Panc1 (cell line): ENCODE measurements at regions not wholly inside any gene's neighbourhood (a gene's known extent, or its start where the extent isn't known, plus 50 kb on each side); places are given as distances from the start of the nearest gene placed in this dataset.

ENCODE experiments used
- ATAC-seq: fragments of 200-7000 bp; cut with Tn5 transposase; 2 replicates; pipeline ENCODE4 v1.9.1; 2020; ENCODE audit warnings: mild to moderate bottlenecking, moderate library complexity
- BruUV-seq: library from RNA; stranded (reverse); fragments of 400-500 nt; replicated peaks from 2 replicates; lab custom pipeline; 2021; lab: Mats Ljungman, UMichigan
- CTCF ChIA-PET: fragments of 300-600 bp; sonication (Branson Sonifier 250); formaldehyde crosslinking; loops from one replicate; lab custom pipeline; 2022; ENCODE audit warnings: antibody characterized with exemption; lab: Charles Lee
- POLR2A ChIA-PET: fragments of 300-600 bp; sonication (Branson Sonifier 250); formaldehyde crosslinking; loops from one replicate; lab custom pipeline; 2022; ENCODE audit warnings: antibody characterized with exemption; lab: Charles Lee
- DNase-seq: peaks from one replicate; pipeline ENCODE4 v3.0.0-alpha.2; 2010; ENCODE audit warnings: low read depth, low spot score
- H3K27ac ChIP-seq: 2 replicates; pipeline ENCODE4 v1.5.1; 2011; ENCODE audit warnings: mild to moderate bottlenecking, low read length, inconsistent platforms
- H3K27me3 ChIP-seq: fragments of 200-500 bp; sonication (Bioruptor generic); 2 replicates; pipeline ENCODE4 v1.6.0; 2014; ENCODE audit warnings: low read length, inconsistent platforms; ENCODE audit not compliant: control insufficient read depth, insufficient read depth
- H3K36me3 ChIP-seq: fragments of 200-500 bp; sonication (Bioruptor generic); 2 replicates; pipeline ENCODE4 v1.5.1; 2014; ENCODE audit warnings: inconsistent platforms, mild to moderate bottlenecking, low read length, moderate library complexity; ENCODE audit not compliant: control insufficient read depth, insufficient read depth
- H3K4me1 ChIP-seq: 2 replicates; pipeline ENCODE4 v1.5.1; 2011; ENCODE audit warnings: inconsistent platforms, mild to moderate bottlenecking, low read length, moderate library complexity; ENCODE audit not compliant: control insufficient read depth, insufficient read depth
- H3K4me3 ChIP-seq, 2 experiments: 2 replicates each; pipeline ENCODE4 v1.5.1; 2011 to 2012; ENCODE audit warnings: low read depth in 2 of 2, low read length in 2 of 2, mild to moderate bottlenecking in 2 of 2, inconsistent platforms in 1 of 2, moderate library complexity in 1 of 2
- H3K9me3 ChIP-seq: fragments of 200-500 bp; sonication (Bioruptor generic); 2 replicates; pipeline ENCODE4 v1.5.1; 2014; ENCODE audit warnings: low read depth, mild to moderate bottlenecking, inconsistent platforms, low read length, moderate library complexity; ENCODE audit not compliant: control insufficient read depth, insufficient read depth
- CTCF ChIP-seq: fragments of 450-650 bp; IDR thresholded peaks from 2 replicates; pipeline ENCODE4 v1.5.1; 2017; ENCODE audit warnings: mild to moderate bottlenecking
- POLR2AphosphoS5 ChIP-seq: IDR thresholded peaks from 2 replicates; pipeline ENCODE4 v1.6.1; 2012; ENCODE audit warnings: mild to moderate bottlenecking, low read depth, low read length, moderate library complexity
- REST ChIP-seq, 2 experiments: IDR thresholded peaks; 2 replicates each; pipeline ENCODE4 v1.6.1; 2011 to 2012; ENCODE audit warnings: low read depth in 2 of 2, control low read depth in 1 of 2, low read length in 1 of 2, mild to moderate bottlenecking in 1 of 2, moderate library complexity in 1 of 2; ENCODE audit not compliant: insufficient read depth in 1 of 2
- SIN3A ChIP-seq: IDR thresholded peaks from 2 replicates; pipeline ENCODE4 v1.6.1; 2012; ENCODE audit warnings: low read depth, mild to moderate bottlenecking, low read length, moderate library complexity, borderline replicate concordance; ENCODE audit not compliant: insufficient read depth
- TCF7L2 ChIP-seq: IDR thresholded peaks from 2 replicates; pipeline ENCODE4 v1.6.1; 2011; ENCODE audit warnings: mild to moderate bottlenecking, low read depth, low read length, inconsistent platforms
- in situ Hi-C: cut with HindIII; loops from 2 replicates; pipeline ENCODE4 v1.10.0; 2016; ENCODE audit warnings: low sequenced_read_pairs, low pct_unique_long_range_greater_than_20kb
- intact Hi-C: fragments of 100-400 bp; cut with micrococcal nuclease; formaldehyde crosslinking; loops from one replicate; pipeline ENCODE4 v1.10.0; 2022; ENCODE audit not compliant: unreplicated experiment

- in situ Hi-C loops (no loop called here), intact Hi-C loops (no loop called here)
- Histone ChIP-seq H3K27ac (no peak overlapping the region), H3K9me3 (no peaks in the 10 kb centered on the region), H3K4me1 (no peaks in the 10 kb centered on the region), H3K36me3 (no peaks in the 10 kb centered on the region), H3K27me3 (no peaks in the 10 kb centered on the region), H3K4me3 (no peak overlapping the region)
- DNase-seq (no peak), ATAC-seq (no peak)
- POLR2A ChIA-PET, result interaction anchor here (0.6 kb wide), 1 partner anchor 1437 kb away, joined by 3 read pairs; no protein-coding TSS in a partner anchor
- BruUV-seq, result no TSS peak
- TF ChIP-seq CTCF (no peak), REST (IDR thresholded peaks at IDR 0.05; ENCODE audit: insufficient read depth in 1 of 2, low read depth in 2 of 2, low read length in 1 of 2) (no peak), SIN3A (no peak)
- CTCF ChIA-PET, result interaction anchor here (0.6 kb wide), 1 partner anchor 75 kb away, joined by 4 read pairs; no protein-coding TSS in a partner anchor
These were observed 226.2 kb upstream of the LHX5 start for GRCh38 chr12:113697651-113698509.

- POLR2A ChIA-PET, result no interaction called here
- in situ Hi-C loops, result no loop called here
- Histone ChIP-seq H3K36me3 (no peaks in the 10 kb centered on the region), H3K9me3 (no peaks in the 10 kb centered on the region), H3K4me1 (no peaks in the 10 kb centered on the region), H3K27me3 (no peaks in the 10 kb centered on the region), H3K4me3 (no peak overlapping the region), H3K27ac (no peak overlapping the region)
- TF ChIP-seq CTCF, result no peak
- TF ChIP-seq SIN3A, result no peak
- TF ChIP-seq TCF7L2, result no peak
- TF ChIP-seq REST (IDR thresholded peaks at IDR 0.05; ENCODE audit: insufficient read depth in 1 of 2, low read depth in 2 of 2, low read length in 1 of 2), result no peak
- no peak for TF ChIP-seq POLR2AphosphoS5
- intact Hi-C loops, result no loop called here
- CTCF ChIA-PET, result interaction anchor here (0.6 kb wide), 1 partner anchor 74 kb away, joined by 4 read pairs; no protein-coding TSS in a partner anchor
- no TSS peak for BruUV-seq
- DNase-seq, result no peak
- ATAC-seq, result no peak
These were observed 225.4 kb upstream of the LHX5 start for GRCh38 chr12:113697104-113697503.
